NCI-H1105 treated with DMSO at 0.1 percent for 48 hours (cell line): ENCODE measurements at regions not wholly inside any gene's neighbourhood (a gene's known extent, or its start where the extent isn't known, plus 50 kb on each side); places are given as distances from the start of the nearest gene placed in this dataset.
"Not testable (repeated sequence)": the region's sequence is repeated elsewhere in the genome, so short reads cannot be mapped to it uniquely, and the experiment has no call there.

Source experiments
- DNase-seq: peaks from one replicate; lab custom pipeline; 2025; lab: John Stamatoyannopoulos, UW

- no peak for DNase-seq
Observed at GRCh38 chr5:57429513-57430120, 53.0 kb downstream of the ACTBL2 start.

- not testable (repeated sequence) for DNase-seq
Observed at GRCh38 chr5:57429021-57429420, 53.6 kb downstream of the ACTBL2 start.

GRCh38 chr5:57422993-57423392 lies 59.6 kb downstream of the ACTBL2 start:
- peak; percentile 3 for DNase-seq

- no peak for DNase-seq
Observed at GRCh38 chr5:57422341-57422740, 60.3 kb downstream of the ACTBL2 start.

GRCh38 chr5:57420801-57421200 lies 61.8 kb downstream of the ACTBL2 start:
- DNase-seq, result no peak

GRCh38 chr5:57417971-57418370 lies 64.6 kb downstream of the ACTBL2 start:
- no peak for DNase-seq

GRCh38 chr5:57417320-57417719 lies 65.3 kb downstream of the ACTBL2 start:
- DNase-seq, result no peak

- DNase-seq, result no peak
Observed at GRCh38 chr5:57416278-57416994, 66.2 kb downstream of the ACTBL2 start.

- no peak for DNase-seq
Observed at GRCh38 chr5:57414857-57415256, 67.8 kb downstream of the ACTBL2 start.

- DNase-seq, result no peak
Observed at GRCh38 chr5:57414191-57414590, 68.4 kb downstream of the ACTBL2 start.

GRCh38 chr5:57413145-57413544 lies 69.5 kb downstream of the ACTBL2 start:
- no peak for DNase-seq

- no peak for DNase-seq
Observed at GRCh38 chr5:57412680-57413079, 69.9 kb downstream of the ACTBL2 start.

GRCh38 chr5:57411982-57412381 lies 70.6 kb downstream of the ACTBL2 start:
- DNase-seq, result no peak

GRCh38 chr5:57410374-57411320 lies 72.0 kb downstream of the ACTBL2 start:
- no peak for DNase-seq

GRCh38 chr5:57408714-57409113 lies 73.9 kb downstream of the ACTBL2 start:
- no peak for DNase-seq

GRCh38 chr5:57408285-57408684 lies 74.3 kb downstream of the ACTBL2 start:
- no peak for DNase-seq

GRCh38 chr5:57407391-57407790 lies 75.2 kb downstream of the ACTBL2 start:
- no peak for DNase-seq

- no peak for DNase-seq
Observed at GRCh38 chr5:57406641-57407040, 76.0 kb downstream of the ACTBL2 start.

GRCh38 chr5:57405984-57406383 lies 76.6 kb downstream of the ACTBL2 start:
- no peak for DNase-seq

GRCh38 chr5:57402761-57403160 lies 79.8 kb downstream of the ACTBL2 start:
- DNase-seq, result no peak

GRCh38 chr5:57402348-57402747 lies 80.3 kb downstream of the ACTBL2 start:
- no peak for DNase-seq

GRCh38 chr5:57398413-57399093 lies 84.1 kb downstream of the ACTBL2 start:
- DNase-seq, result no peak
